HCT116 (cell line): ENCODE measurements at regions not wholly inside any gene's neighbourhood (a gene's known extent, or its start where the extent isn't known, plus 50 kb on each side); places are given as distances from the start of the nearest gene placed in this dataset.

ENCODE experiments used
- ATAC-seq: fragments of 200-7000 bp; cut with Tn5 transposase; 2 replicates; pipeline ENCODE4 v1.9.1; 2020; ENCODE audit warnings: mild to moderate bottlenecking, moderate library complexity
- BruUV-seq: library from RNA; stranded (reverse); fragments of 400-500 nt; replicated peaks from 2 replicates; lab custom pipeline; 2021; lab: Mats Ljungman, UMichigan
- CTCF ChIA-PET: fragments of 300-600 bp; sonication (Branson Sonifier 250); formaldehyde crosslinking; loops from one replicate; lab custom pipeline; 2021; ENCODE audit warnings: antibody characterized with exemption; lab: Charles Lee
- POLR2A ChIA-PET: fragments of 300-600, 350-600 bp; sonication (Branson Sonifier 250); formaldehyde crosslinking; loops from one replicate; lab custom pipeline; 2021; ENCODE audit warnings: antibody characterized with exemption; lab: Charles Lee
- RAD21 ChIA-PET, 2 experiments: fragments of 300-600 bp; sonication (Branson Sonifier 250); formaldehyde crosslinking; loops; one replicate each; lab custom pipeline; 2023; ENCODE audit warnings: low total read pairs in 2 of 2; ENCODE audit not compliant: uncharacterized antibody in 2 of 2, unreplicated experiment in 2 of 2, low non-redundant PET in 1 of 2; lab: Charles Lee
- DNase-seq: peaks from one replicate; pipeline ENCODE4 v3.0.0-alpha.2; 2010; ENCODE audit warnings: low read depth, low spot score
- H2AFZ ChIP-seq: fragments of 200-600 bp; shearing (Covaris generic), sonication (generic); 2 replicates; pipeline ENCODE4 v1.6.1; 2017; ENCODE audit warnings: low read depth, mixed run types, mixed read lengths, antibody characterized with exemption, low read length; ENCODE audit not compliant: poor library complexity, severe bottlenecking
- H3K27ac ChIP-seq: 2 replicates; pipeline ENCODE4 v1.5.1; 2012; ENCODE audit warnings: low read depth, low read length
- H3K27me3 ChIP-seq: fragments of 200-600 bp; sonication (generic); 2 replicates; pipeline ENCODE4 v1.6.1; 2016; ENCODE audit warnings: mixed run types, low read length, mixed read lengths; ENCODE audit not compliant: insufficient read depth
- H3K36me3 ChIP-seq, 2 experiments: fragments of 200-500 bp in 1 of 2; fragments of 200-600 bp in 1 of 2; sonication (Bioruptor generic) in 1 of 2; sonication (generic) in 1 of 2; 2 replicates each; pipeline versions ENCODE4 v1.5.1 to v1.6.1; 2014 to 2016; ENCODE audit warnings: low read length in 2 of 2, inconsistent platforms in 1 of 2, mixed read lengths in 1 of 2, mixed run types in 1 of 2; ENCODE audit not compliant: insufficient read depth in 2 of 2, control insufficient read depth in 1 of 2
- H3K4me1 ChIP-seq, 2 experiments: fragments of 200-600 bp in 1 of 2; sonication (generic) in 1 of 2; 2 replicates each; pipeline versions ENCODE4 v1.5.1 to v1.6.1; 2012 to 2017; ENCODE audit warnings: low read length in 2 of 2, inconsistent platforms in 1 of 2, mild to moderate bottlenecking in 1 of 2, mixed read lengths in 1 of 2, mixed run types in 1 of 2, moderate library complexity in 1 of 2; ENCODE audit not compliant: insufficient read depth in 2 of 2, control insufficient read depth in 1 of 2
- H3K4me2 ChIP-seq: fragments of 200-600 bp; sonication (generic); 2 replicates; pipeline ENCODE4 v1.6.1; 2017; ENCODE audit warnings: mixed run types, low read length, mixed read lengths
- H3K4me3 ChIP-seq, 2 experiments: fragments of 200-600 bp in 1 of 2; sonication (generic) in 1 of 2; replicated peaks in 1 of 2; 2 replicates each; pipeline ENCODE4 v1.5.1; 2011 to 2016; ENCODE audit warnings: low read length in 2 of 2, control low read depth in 1 of 2, low read depth in 1 of 2, mild to moderate bottlenecking in 1 of 2, mixed read lengths in 1 of 2, mixed run types in 1 of 2
- H3K79me2 ChIP-seq: fragments of 200-600 bp; sonication (generic); 2 replicates; pipeline ENCODE4 v1.6.1; 2017; ENCODE audit warnings: mild to moderate bottlenecking, mixed run types, low read length, moderate library complexity, mixed read lengths; ENCODE audit not compliant: insufficient read depth
- H3K9ac ChIP-seq: fragments of 200-600 bp; sonication (generic); 2 replicates; pipeline ENCODE4 v1.6.1; 2016; ENCODE audit warnings: low read length, mixed read lengths
- H3K9me2 ChIP-seq: fragments of 200-600 bp; sonication (generic), shearing (Covaris generic); 2 replicates; pipeline ENCODE4 v1.6.1; 2017; ENCODE audit warnings: mixed run types, mild to moderate bottlenecking, moderate library complexity; ENCODE audit not compliant: insufficient read depth
- H3K9me3 ChIP-seq, 2 experiments: fragments of 200-500 bp in 1 of 2; fragments of 200-600 bp in 1 of 2; sonication (Bioruptor generic) in 1 of 2; sonication (generic) in 1 of 2; 2 replicates each; pipeline ENCODE4 v1.6.1; 2014 to 2017; ENCODE audit warnings: low read length in 2 of 2, mixed read lengths in 2 of 2, inconsistent platforms in 1 of 2, low read depth in 1 of 2, mild to moderate bottlenecking in 1 of 2, mixed run types in 1 of 2, moderate library complexity in 1 of 2; ENCODE audit not compliant: control insufficient read depth in 1 of 2, insufficient read depth in 1 of 2
- H4K20me1 ChIP-seq: fragments of 200-600 bp; sonication (generic), shearing (Covaris generic); 2 replicates; pipeline ENCODE4 v1.6.1; 2017; ENCODE audit warnings: mixed run types, mild to moderate bottlenecking, moderate library complexity; ENCODE audit not compliant: insufficient read depth
- ATF3 ChIP-seq: IDR thresholded peaks from 2 replicates; pipeline ENCODE4 v1.6.1; 2012
- EGR1 ChIP-seq: IDR thresholded peaks from 2 replicates; pipeline ENCODE4 v1.6.1; 2012; ENCODE audit warnings: low read depth
- ELF1 ChIP-seq: IDR thresholded peaks from 2 replicates; pipeline ENCODE4 v1.6.1; 2012; ENCODE audit warnings: low read depth, borderline replicate concordance
- EZH2 ChIP-seq: fragments of 200-600 bp; sonication (generic); IDR thresholded peaks from 2 replicates; pipeline ENCODE4 v1.6.1; 2017; ENCODE audit warnings: antibody characterized with exemption, mixed run types
- JUND ChIP-seq: IDR thresholded peaks from 2 replicates; pipeline ENCODE4 v1.6.1; 2012
- MAX ChIP-seq: IDR thresholded peaks from 2 replicates; pipeline ENCODE4 v1.6.1; 2012
- POLR2A ChIP-seq: IDR thresholded peaks from 2 replicates; pipeline ENCODE4 v1.7.0; 2011; ENCODE audit warnings: borderline replicate concordance; ENCODE audit not compliant: insufficient read depth, insufficient read length; ENCODE audit errors: extremely low read depth
- RAD21 ChIP-seq: IDR thresholded peaks from 2 replicates; pipeline ENCODE4 v1.6.1; 2012; ENCODE audit warnings: low read depth, mild to moderate bottlenecking
- REST ChIP-seq: IDR thresholded peaks from 2 replicates; pipeline ENCODE4 v1.6.1; 2012; ENCODE audit warnings: low read depth
- SIN3A ChIP-seq: IDR thresholded peaks from 2 replicates; pipeline ENCODE4 v1.6.1; 2012; ENCODE audit warnings: low read depth
- SRF ChIP-seq: IDR thresholded peaks from 2 replicates; pipeline ENCODE4 v1.6.1; 2012; ENCODE audit warnings: low read depth
- TCF7L2 ChIP-seq: IDR thresholded peaks from 2 replicates; pipeline ENCODE4 v1.7.0; 2011; ENCODE audit warnings: borderline replicate concordance, inconsistent platforms; ENCODE audit not compliant: insufficient read depth, insufficient read length; ENCODE audit errors: extremely low read depth
- YY1 ChIP-seq: IDR thresholded peaks from 2 replicates; pipeline ENCODE4 v1.6.1; 2011; ENCODE audit warnings: low read length, low read depth, moderate library complexity, mild to moderate bottlenecking; ENCODE audit not compliant: insufficient replicate concordance; ENCODE audit errors: extremely low read depth
- ZBTB33 ChIP-seq: IDR thresholded peaks from 2 replicates; pipeline ENCODE4 v1.6.1; 2011; ENCODE audit warnings: mild to moderate bottlenecking, low read length, moderate library complexity; ENCODE audit not compliant: insufficient replicate concordance; ENCODE audit errors: extremely low read depth
- ZFX ChIP-seq: fragments of 450-650 bp; IDR thresholded peaks from 2 replicates; pipeline ENCODE4 v1.6.1; 2017
- ZNF274 ChIP-seq: fragments of 200-500 bp; sonication (Bioruptor generic); IDR thresholded peaks from 2 replicates; pipeline ENCODE4 v1.6.1; 2014; ENCODE audit warnings: mild to moderate bottlenecking, low read depth, low read length, inconsistent platforms
- intact Hi-C: fragments of 100-400 bp; cut with micrococcal nuclease; formaldehyde crosslinking; loops from 2 replicates; pipeline ENCODE4 v1.10.0; 2022

GRCh38 chr5:133892774-133893173, 75.7 kb downstream of the C5orf15 start:
- no peaks in the 10 kb centered on the region for H3K4me1 ChIP-seq
- ChIA-PET RAD21 (no interaction called here), POLR2A (no interaction called here), CTCF (no interaction called here)
- no peak overlapping the region for H3K4me2 ChIP-seq
- H3K27ac ChIP-seq, result no peak overlapping the region
- H3K79me2 ChIP-seq, result no peaks in the 10 kb centered on the region
- ATAC-seq (no peak), DNase-seq (no peak)
- no peaks in the 10 kb centered on the region for H3K9me3 ChIP-seq
- H4K20me1 ChIP-seq, result no peaks in the 10 kb centered on the region
- no peak overlapping the region for H2AFZ ChIP-seq
- intact Hi-C loops, result no loop called here
- H3K9me2 ChIP-seq, result no peaks in the 10 kb centered on the region
- BruUV-seq, result no TSS peak
- H3K9ac ChIP-seq, result no peak overlapping the region
- H3K27me3 ChIP-seq, result no peaks in the 10 kb centered on the region; the same call in 1 of the 2 replicates
- TF ChIP-seq JUND (no peak), ATF3 (no peak), ZNF274 (no peak), MAX (no peak), TCF7L2 (no peak)
- no peaks in the 10 kb centered on the region for H3K36me3 ChIP-seq
- H3K4me3 ChIP-seq, result no peak overlapping the region

GRCh38 chr5:133892306-133892705, 76.1 kb downstream of the C5orf15 start:
- no TSS peak for BruUV-seq
- Histone ChIP-seq H2AFZ (no peak overlapping the region), H3K79me2 (no peaks in the 10 kb centered on the region), H3K4me2 (no peak overlapping the region), H4K20me1 (no peaks in the 10 kb centered on the region), H3K9me2 (no peaks in the 10 kb centered on the region), H3K9me3 (no peaks in the 10 kb centered on the region), H3K27me3 (no peaks in the 10 kb centered on the region; the same call in 1 of the 2 replicates), H3K4me1 (no peaks in the 10 kb centered on the region), H3K27ac (no peak overlapping the region), H3K4me3 (no peak overlapping the region), H3K9ac (no peak overlapping the region), H3K36me3 (no peaks in the 10 kb centered on the region)
- intact Hi-C loops, result no loop called here
- no peak for ATAC-seq
- RAD21 ChIA-PET, result no interaction called here
- CTCF ChIA-PET, result no interaction called here
- POLR2A ChIA-PET, result interaction anchor here (0.7 kb wide), 1 partner anchor 62 kb away, joined by 3 read pairs; no protein-coding TSS in a partner anchor
- no peak for DNase-seq
- TF ChIP-seq EZH2, result no peak
- no peak for TF ChIP-seq YY1
- no peak for TF ChIP-seq RAD21
- TF ChIP-seq ZNF274, result no peak
- TF ChIP-seq ELF1, result no peak
- TF ChIP-seq POLR2A, result no peak
- TF ChIP-seq ZBTB33, result no peak
- no peak for TF ChIP-seq TCF7L2
- no peak for TF ChIP-seq ZFX
- no peak for TF ChIP-seq EGR1
- no peak for TF ChIP-seq REST
- no peak for TF ChIP-seq SRF
- no peak for TF ChIP-seq SIN3A
